ENCODE measurements at regions not wholly inside any gene's neighbourhood (a gene's known extent, or its start where the extent isn't known, plus 50 kb on each side); places are given as distances from the start of the nearest gene placed in this dataset.
A peak's percentile ranks its signal among the peaks of the same experiment; 100 is the strongest.

GRCh38 chr9:71589612-71590011 lies 178.7 kb downstream of the CEMIP2 start:
- no peak for DNase-seq (ENCODE audit: low read depth in 3 of 3)

- peak in 1 of 3 donors; percentile 3 for DNase-seq (ENCODE audit: low read depth in 3 of 3)
Observed at GRCh38 chr9:71587576-71588362, 180.5 kb downstream of the CEMIP2 start.

- no peak for DNase-seq (ENCODE audit: low read depth in 3 of 3)
Observed at GRCh38 chr9:71583792-71584191, 184.5 kb downstream of the CEMIP2 start.

- DNase-seq (ENCODE audit: low read depth in 3 of 3), result no peak
Observed at GRCh38 chr9:71582347-71582746, 186.0 kb downstream of the CEMIP2 start.

GRCh38 chr9:71581101-71581500 lies 187.2 kb downstream of the CEMIP2 start:
- no peak for DNase-seq (ENCODE audit: low read depth in 3 of 3)

- DNase-seq (ENCODE audit: low read depth in 3 of 3), result no peak
Observed at GRCh38 chr9:71571186-71571585, 197.1 kb downstream of the CEMIP2 start.

GRCh38 chr9:71567890-71568289 lies 200.4 kb downstream of the CEMIP2 start:
- DNase-seq (ENCODE audit: low read depth in 3 of 3), result no peak

- DNase-seq (ENCODE audit: low read depth in 3 of 3), result no peak
Observed at GRCh38 chr9:71562140-71562539, 206.2 kb downstream of the CEMIP2 start.

GRCh38 chr9:71557310-71557709 lies 211.0 kb downstream of the CEMIP2 start:
- no peak for DNase-seq (ENCODE audit: low read depth in 3 of 3)

- DNase-seq (ENCODE audit: low read depth in 3 of 3), result no peak
Observed at GRCh38 chr9:71552480-71552879, 215.8 kb downstream of the CEMIP2 start.

GRCh38 chr9:71549023-71549422 lies 219.3 kb downstream of the CEMIP2 start:
- no peak for DNase-seq (ENCODE audit: low read depth in 3 of 3)

- no peak for DNase-seq (ENCODE audit: low read depth in 3 of 3)
Observed at GRCh38 chr9:71544464-71544863, 223.8 kb downstream of the CEMIP2 start.

GRCh38 chr9:71541436-71541835 lies 226.9 kb downstream of the CEMIP2 start:
- DNase-seq (ENCODE audit: low read depth in 3 of 3), result no peak

- no peak for DNase-seq (ENCODE audit: low read depth in 3 of 3)
Observed at GRCh38 chr9:71524996-71525580, 243.2 kb downstream of the CEMIP2 start.

GRCh38 chr9:71524516-71524915 lies 243.8 kb downstream of the CEMIP2 start:
- DNase-seq (ENCODE audit: low read depth in 3 of 3), result no peak

GRCh38 chr9:71521132-71521531 lies 247.2 kb downstream of the CEMIP2 start:
- DNase-seq (ENCODE audit: low read depth in 3 of 3), result no peak

- DNase-seq (ENCODE audit: low read depth in 3 of 3), result no peak
Observed at GRCh38 chr9:71519098-71519696, 249.1 kb downstream of the CEMIP2 start.

- no peak for DNase-seq (ENCODE audit: low read depth in 3 of 3)
Observed at GRCh38 chr9:71518045-71518827, 250.1 kb downstream of the CEMIP2 start.

- DNase-seq (ENCODE audit: low read depth in 3 of 3), result no peak
Observed at GRCh38 chr9:71515626-71516025, 252.7 kb downstream of the CEMIP2 start.

GRCh38 chr9:71515107-71515506 lies 253.2 kb downstream of the CEMIP2 start:
- DNase-seq (ENCODE audit: low read depth in 3 of 3), result no peak

- DNase-seq (ENCODE audit: low read depth in 3 of 3), result no peak
Observed at GRCh38 chr9:71514344-71514975, 253.9 kb downstream of the CEMIP2 start.

- DNase-seq (ENCODE audit: low read depth in 3 of 3), result no peak
Observed at GRCh38 chr9:71509054-71509453, 259.3 kb downstream of the CEMIP2 start.
